ENCODE measurements at regions not wholly inside any gene's neighbourhood (a gene's known extent, or its start where the extent isn't known, plus 50 kb on each side); places are given as distances from the start of the nearest gene placed in this dataset.
"Not testable (repeated sequence)": the region's sequence is repeated elsewhere in the genome, so short reads cannot be mapped to it uniquely, and the experiment has no call there.

DNA sequence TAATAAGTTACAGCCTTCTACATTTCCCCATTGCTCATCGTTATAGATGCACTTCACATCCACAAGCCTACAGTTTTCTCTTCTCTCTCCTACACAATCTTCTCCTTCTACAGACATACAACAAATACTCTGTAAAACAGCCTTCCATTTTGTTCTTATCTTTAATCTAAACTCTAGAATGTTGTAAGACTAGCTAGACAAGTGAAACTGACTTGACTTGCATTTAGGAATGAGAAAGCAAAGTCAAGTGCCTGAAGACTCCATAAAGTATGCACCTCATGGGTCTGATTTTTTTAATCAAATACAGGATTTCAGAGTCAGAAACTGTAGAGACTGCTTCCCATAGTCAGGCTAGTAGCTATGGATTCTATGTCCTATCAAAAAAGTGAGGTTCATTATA lies 190.3 kb downstream of the KLHL28 start:
- Mint-ChIP-seq H3K27ac (no peak overlapping the region), H3K36me3 (ENCODE audit: low read depth) (no peaks in the 10 kb centered on the region), H3K4me1 (ENCODE audit: low read depth) (no peaks in the 10 kb centered on the region), H3K9me3 (no peaks in the 10 kb centered on the region), H3K4me3 (no peak overlapping the region), H3K27me3 (ENCODE audit: low read depth) (no peaks in the 10 kb centered on the region)

DNA sequence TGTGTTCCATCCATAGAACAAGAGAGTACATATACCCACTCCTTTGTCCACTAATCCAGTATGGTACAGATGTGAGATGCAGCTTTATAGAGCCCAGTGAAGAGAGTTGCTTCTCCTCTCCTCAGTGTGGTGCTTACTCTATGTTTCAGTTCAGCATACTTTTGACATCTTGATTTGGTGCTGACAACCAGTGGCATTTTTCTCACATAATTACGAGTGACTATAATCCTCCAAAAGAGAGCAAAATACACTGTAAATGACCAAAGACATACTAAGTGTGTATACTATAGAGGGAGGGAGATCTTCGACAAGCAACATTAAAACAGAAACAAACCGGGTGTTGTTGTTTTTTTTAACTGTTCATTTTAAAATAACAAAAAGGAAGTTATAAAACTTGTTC lies 191.5 kb downstream of the KLHL28 start:
- no peak overlapping the region for H3K4me3 Mint-ChIP-seq
- H3K36me3 Mint-ChIP-seq (ENCODE audit: low read depth) = no peaks in the 10 kb centered on the region
- no peaks in the 10 kb centered on the region for H3K4me1 Mint-ChIP-seq (ENCODE audit: low read depth)
- H3K9me3 Mint-ChIP-seq = no peaks in the 10 kb centered on the region
- H3K27me3 Mint-ChIP-seq (ENCODE audit: low read depth) = no peaks in the 10 kb centered on the region
- no peak overlapping the region for H3K27ac Mint-ChIP-seq

DNA sequence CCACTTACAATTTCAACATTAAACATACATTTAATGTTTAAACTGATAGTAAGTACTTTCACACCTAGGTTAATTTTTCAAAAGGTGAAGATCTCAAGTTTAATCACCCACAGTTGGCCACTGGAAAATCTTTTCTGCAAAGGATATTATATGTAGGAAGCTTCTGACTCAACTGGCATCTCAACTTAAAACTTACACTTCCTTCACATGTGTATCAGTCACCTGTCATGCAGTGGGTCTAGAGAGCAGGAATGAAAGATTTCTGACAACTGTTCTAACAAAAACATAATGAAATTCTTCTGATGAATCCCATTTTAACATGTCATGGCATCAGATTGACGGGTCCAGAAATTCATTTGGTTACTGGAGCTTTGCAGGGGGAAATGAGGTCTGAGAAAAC lies 192.8 kb downstream of the KLHL28 start:
- H3K27ac Mint-ChIP-seq = no peak overlapping the region
- no peak overlapping the region for H3K4me3 Mint-ChIP-seq
- H3K4me1 Mint-ChIP-seq (ENCODE audit: low read depth) = no peaks in the 10 kb centered on the region
- H3K27me3 Mint-ChIP-seq (ENCODE audit: low read depth) = no peaks in the 10 kb centered on the region
- no peaks in the 10 kb centered on the region for H3K9me3 Mint-ChIP-seq
- H3K36me3 Mint-ChIP-seq (ENCODE audit: low read depth) = no peaks in the 10 kb centered on the region

DNA sequence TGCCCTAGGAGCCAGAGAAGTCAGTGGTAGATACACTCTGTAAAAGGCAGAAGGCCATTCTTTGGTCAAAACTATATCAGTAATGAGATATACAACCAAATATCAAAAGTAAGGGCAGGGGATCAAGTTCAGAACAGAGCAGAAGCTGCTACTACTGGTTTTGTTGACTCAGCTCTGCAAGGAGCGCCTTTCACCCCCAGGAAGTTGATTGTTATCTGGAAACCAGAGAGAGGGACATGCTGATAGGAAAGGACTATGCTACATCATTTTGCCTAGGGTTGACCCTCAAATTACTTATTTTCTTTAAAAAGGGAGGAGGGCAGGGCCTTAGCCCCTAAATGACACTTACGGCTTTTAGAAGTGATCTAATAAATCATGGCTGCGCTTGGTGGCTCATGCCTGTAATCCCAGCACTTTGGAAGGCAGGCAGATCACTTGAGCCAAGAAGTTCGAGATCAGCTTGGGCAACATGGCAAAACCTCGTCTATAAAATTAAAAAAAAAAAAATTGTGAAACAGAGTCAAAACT lies 194.0 kb downstream of the KLHL28 start:
- Mint-ChIP-seq H3K4me1 (ENCODE audit: low read depth) (no peaks in the 10 kb centered on the region), H3K4me3 (no peak overlapping the region), H3K27ac (no peak overlapping the region), H3K9me3 (no peaks in the 10 kb centered on the region), H3K27me3 (ENCODE audit: low read depth) (no peaks in the 10 kb centered on the region), H3K36me3 (ENCODE audit: low read depth) (no peaks in the 10 kb centered on the region)

DNA sequence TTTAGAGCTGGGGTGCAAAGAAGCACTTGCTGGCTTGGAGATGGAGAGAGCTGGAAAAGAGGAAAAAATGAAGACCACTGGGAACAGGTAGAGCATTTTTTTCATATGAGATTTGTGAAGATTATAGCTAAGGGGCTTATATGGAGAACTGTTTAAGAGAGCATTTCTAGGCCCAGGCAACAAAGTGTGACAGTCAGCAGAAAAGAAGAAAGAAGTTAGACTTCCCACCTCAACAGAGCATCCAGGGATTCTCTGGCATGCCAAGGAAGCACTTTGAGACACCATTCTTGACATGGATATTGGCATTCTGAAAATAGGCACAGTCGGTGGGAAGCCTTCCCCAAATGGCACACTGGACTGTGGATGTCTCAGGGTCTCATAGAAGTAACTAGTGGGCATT lies 195.5 kb downstream of the KLHL28 start:
- Mint-ChIP-seq H3K27ac (no peak overlapping the region), H3K9me3 (no peaks in the 10 kb centered on the region), H3K4me3 (no peak overlapping the region), H3K36me3 (ENCODE audit: low read depth) (no peaks in the 10 kb centered on the region), H3K27me3 (ENCODE audit: low read depth) (no peaks in the 10 kb centered on the region), H3K4me1 (ENCODE audit: low read depth) (no peaks in the 10 kb centered on the region)

GRCh38 chr14:44763356-44763755 lies 198.4 kb downstream of the KLHL28 start:
- no peaks in the 10 kb centered on the region for H3K27me3 Mint-ChIP-seq (ENCODE audit: low read depth)
- H3K36me3 Mint-ChIP-seq (ENCODE audit: low read depth) = no peaks in the 10 kb centered on the region
- H3K9me3 Mint-ChIP-seq = no peaks in the 10 kb centered on the region
- H3K27ac Mint-ChIP-seq = no peak overlapping the region
- H3K4me1 Mint-ChIP-seq (ENCODE audit: low read depth) = no peaks in the 10 kb centered on the region
- no peak overlapping the region for H3K4me3 Mint-ChIP-seq

DNA sequence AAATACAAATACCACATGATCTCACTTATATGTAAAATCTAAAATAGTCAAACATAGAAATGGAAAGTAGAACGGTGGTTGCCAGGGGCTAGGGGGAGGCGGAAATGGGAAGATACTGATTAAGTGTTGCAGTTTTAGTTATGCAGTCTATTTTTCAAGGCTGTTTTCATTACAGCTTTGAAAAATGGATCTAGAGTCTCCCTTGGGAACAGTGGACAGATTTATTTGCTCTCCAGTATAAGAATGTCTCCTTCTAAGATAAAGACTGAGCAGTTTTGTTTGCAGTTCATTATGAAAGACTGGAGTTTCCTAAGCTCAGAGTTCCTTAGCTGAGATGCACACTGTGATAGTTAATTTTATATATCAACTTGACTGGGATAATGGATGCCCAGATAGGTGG lies 202.5 kb downstream of the KLHL28 start:
- no peaks in the 10 kb centered on the region for H3K9me3 Mint-ChIP-seq
- no peak overlapping the region for H3K27ac Mint-ChIP-seq

GRCh38 chr14:44756554-44756953 lies 205.2 kb downstream of the KLHL28 start:
- Mint-ChIP-seq H3K9me3 (no peaks in the 10 kb centered on the region), H3K4me1 (ENCODE audit: low read depth) (no peaks in the 10 kb centered on the region), H3K36me3 (ENCODE audit: low read depth) (no peaks in the 10 kb centered on the region), H3K27me3 (ENCODE audit: low read depth) (no peaks in the 10 kb centered on the region), H3K27ac (no peak overlapping the region), H3K4me3 (no peak overlapping the region)

More for the DNA sequence above, 202.5 kb downstream of the KLHL28 start:
- Mint-ChIP-seq H3K4me1 (ENCODE audit: low read depth) (no peaks in the 10 kb centered on the region), H3K36me3 (ENCODE audit: low read depth) (no peaks in the 10 kb centered on the region), H3K27me3 (ENCODE audit: low read depth) (no peaks in the 10 kb centered on the region), H3K4me3 (no peak overlapping the region)

DNA sequence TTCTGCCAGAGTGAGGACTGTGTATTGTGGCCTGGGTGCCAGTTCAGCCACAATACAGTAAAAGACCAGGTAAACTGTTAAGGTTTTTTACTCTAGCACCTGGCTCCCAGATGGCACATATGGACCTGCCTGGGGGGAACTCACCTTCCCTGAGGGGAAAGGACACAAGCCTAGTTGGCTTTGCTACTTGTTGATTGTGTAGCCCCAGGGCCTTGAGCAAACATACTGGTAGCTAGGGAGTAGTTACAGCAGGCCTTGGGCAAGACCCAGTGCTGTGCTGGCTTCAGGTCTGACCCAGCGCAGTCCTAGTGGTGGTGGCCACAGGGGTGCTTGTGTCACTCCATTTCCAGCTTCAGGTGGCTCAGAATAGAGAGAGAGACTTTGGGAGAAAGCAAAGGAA lies 216.4 kb downstream of the KLHL28 start:
- H3K4me3 Mint-ChIP-seq = no peak overlapping the region
- no peaks in the 10 kb centered on the region for H3K4me1 Mint-ChIP-seq (ENCODE audit: low read depth)
- H3K9me3 Mint-ChIP-seq = no peaks in the 10 kb centered on the region
- no peaks in the 10 kb centered on the region for H3K36me3 Mint-ChIP-seq (ENCODE audit: low read depth)
- no peaks in the 10 kb centered on the region for H3K27me3 Mint-ChIP-seq (ENCODE audit: low read depth)
- H3K27ac Mint-ChIP-seq = no peak overlapping the region

DNA sequence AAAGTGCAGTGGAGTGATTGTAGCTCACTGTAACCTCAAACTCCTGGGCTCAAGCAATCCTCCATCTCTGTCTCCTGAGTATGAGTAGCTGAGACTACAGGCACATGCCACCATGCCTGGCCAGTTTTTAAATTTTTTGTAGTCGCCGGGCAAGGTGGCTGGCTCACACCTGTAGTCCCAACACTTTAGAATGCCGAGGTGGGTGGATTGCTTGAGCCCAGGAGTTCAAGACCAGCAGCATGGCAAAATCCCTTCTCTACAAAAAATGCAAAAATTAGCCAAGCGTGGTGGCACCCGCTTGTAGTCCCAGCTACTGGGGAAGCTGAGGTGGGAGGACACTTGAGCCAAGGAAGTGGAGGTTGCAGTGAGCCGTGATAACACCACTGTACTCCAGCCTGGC lies 219.5 kb downstream of the KLHL28 start:
- no peaks in the 10 kb centered on the region for H3K27me3 Mint-ChIP-seq (ENCODE audit: low read depth)

GRCh38 chr14:44741431-44741830 lies 220.3 kb downstream of the KLHL28 start:
- peaks cover 4% of the 10 kb centered on the region for H3K9me3 Mint-ChIP-seq
- no peak overlapping the region for H3K27ac Mint-ChIP-seq

More for the DNA sequence above, 219.5 kb downstream of the KLHL28 start:
- peaks cover 4% of the 10 kb centered on the region for H3K9me3 Mint-ChIP-seq
- no peaks in the 10 kb centered on the region for H3K36me3 Mint-ChIP-seq (ENCODE audit: low read depth)
- H3K4me3 Mint-ChIP-seq = no peak overlapping the region
- H3K27ac Mint-ChIP-seq = no peak overlapping the region
- no peaks in the 10 kb centered on the region for H3K4me1 Mint-ChIP-seq (ENCODE audit: low read depth)

DNA sequence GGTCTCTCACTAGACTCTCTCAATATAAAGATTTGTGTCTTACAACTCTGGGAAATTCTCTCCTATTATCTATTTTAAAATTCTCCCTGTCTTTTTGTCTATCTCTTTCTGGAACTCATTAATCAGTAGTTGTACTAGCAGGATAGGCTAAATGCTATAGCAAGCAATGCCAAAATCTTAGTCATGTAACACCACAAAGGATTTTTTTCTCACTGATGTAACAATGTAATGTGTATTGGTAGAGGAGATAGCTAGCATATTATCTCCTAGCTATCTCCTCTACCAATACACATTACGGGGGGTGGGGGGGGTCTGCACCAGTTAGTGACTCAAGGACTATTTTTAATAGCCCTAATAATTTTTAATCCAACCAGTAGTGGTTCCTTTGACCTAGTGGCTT lies 225.4 kb downstream of the KLHL28 start:
- Mint-ChIP-seq H3K27me3 (ENCODE audit: low read depth) (no peaks in the 10 kb centered on the region), H3K4me3 (no peak overlapping the region), H3K27ac (no peak overlapping the region), H3K36me3 (ENCODE audit: low read depth) (no peaks in the 10 kb centered on the region), H3K9me3 (peaks cover 4% of the 10 kb centered on the region), H3K4me1 (ENCODE audit: low read depth) (no peaks in the 10 kb centered on the region)

More at GRCh38 chr14:44741431-44741830, 220.3 kb downstream of the KLHL28 start:
- no peaks in the 10 kb centered on the region for H3K36me3 Mint-ChIP-seq (ENCODE audit: low read depth)
- no peaks in the 10 kb centered on the region for H3K27me3 Mint-ChIP-seq (ENCODE audit: low read depth)
- H3K4me3 Mint-ChIP-seq = no peak overlapping the region
- no peaks in the 10 kb centered on the region for H3K4me1 Mint-ChIP-seq (ENCODE audit: low read depth)

DNA sequence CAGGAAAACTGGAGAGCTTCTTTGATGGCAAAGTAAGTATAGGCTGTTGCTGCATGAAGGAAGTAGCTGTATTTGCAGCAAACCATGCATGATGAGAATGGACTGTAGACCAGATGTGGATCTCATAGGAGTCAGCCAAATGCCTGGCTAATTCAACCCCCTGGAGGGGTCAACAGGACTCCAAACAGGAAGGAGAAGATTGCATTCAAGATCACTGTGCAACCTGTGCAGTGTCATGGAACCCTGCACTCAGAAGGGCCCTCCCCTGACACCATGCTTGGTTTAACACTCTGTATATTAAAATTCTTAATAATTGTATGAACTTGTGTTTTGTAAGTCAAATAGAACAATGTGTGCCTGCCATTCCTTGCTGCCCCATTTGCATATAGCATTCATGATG lies 225.1 kb upstream of the FSCB start:
- Mint-ChIP-seq H3K27ac (no peak overlapping the region), H3K27me3 (ENCODE audit: low read depth) (no peaks in the 10 kb centered on the region), H3K4me1 (ENCODE audit: low read depth) (no peaks in the 10 kb centered on the region), H3K4me3 (no peak overlapping the region), H3K9me3 (no peaks in the 10 kb centered on the region), H3K36me3 (ENCODE audit: low read depth) (no peaks in the 10 kb centered on the region)

DNA sequence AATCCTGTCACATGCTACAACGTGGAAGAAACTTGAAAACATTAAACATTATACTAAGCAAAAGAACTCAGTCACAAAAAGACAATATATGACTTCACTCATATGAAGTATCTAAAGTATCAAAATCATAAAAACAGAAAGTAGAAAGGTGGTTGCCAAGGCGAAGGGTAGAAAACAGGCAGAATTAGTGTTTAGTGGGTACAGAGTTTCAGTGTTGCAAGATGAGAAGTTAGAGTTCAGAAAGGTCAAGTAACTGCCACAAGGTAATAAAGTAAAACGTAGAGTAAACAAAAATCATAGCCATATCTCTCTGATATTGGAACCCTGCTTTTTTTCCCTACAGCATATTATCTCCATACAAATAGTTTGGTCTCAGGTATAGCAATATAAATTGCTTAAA lies 223.8 kb upstream of the FSCB start:
- no peak overlapping the region for H3K27ac Mint-ChIP-seq
- no peaks in the 10 kb centered on the region for H3K36me3 Mint-ChIP-seq (ENCODE audit: low read depth)
- H3K9me3 Mint-ChIP-seq = no peaks in the 10 kb centered on the region
- H3K4me3 Mint-ChIP-seq = no peak overlapping the region
- H3K4me1 Mint-ChIP-seq (ENCODE audit: low read depth) = no peaks in the 10 kb centered on the region
- no peaks in the 10 kb centered on the region for H3K27me3 Mint-ChIP-seq (ENCODE audit: low read depth)

- not testable (repeated sequence) for H3K36me3 Mint-ChIP-seq (ENCODE audit: low read depth); H3K27ac Mint-ChIP-seq; H3K4me1 Mint-ChIP-seq (ENCODE audit: low read depth); H3K27me3 Mint-ChIP-seq (ENCODE audit: low read depth); H3K4me3 Mint-ChIP-seq
- peaks cover 33% of the 10 kb centered on the region for H3K9me3 Mint-ChIP-seq
Observed at GRCh38 chr14:44721395-44721794, 214.3 kb upstream of the FSCB start.

DNA sequence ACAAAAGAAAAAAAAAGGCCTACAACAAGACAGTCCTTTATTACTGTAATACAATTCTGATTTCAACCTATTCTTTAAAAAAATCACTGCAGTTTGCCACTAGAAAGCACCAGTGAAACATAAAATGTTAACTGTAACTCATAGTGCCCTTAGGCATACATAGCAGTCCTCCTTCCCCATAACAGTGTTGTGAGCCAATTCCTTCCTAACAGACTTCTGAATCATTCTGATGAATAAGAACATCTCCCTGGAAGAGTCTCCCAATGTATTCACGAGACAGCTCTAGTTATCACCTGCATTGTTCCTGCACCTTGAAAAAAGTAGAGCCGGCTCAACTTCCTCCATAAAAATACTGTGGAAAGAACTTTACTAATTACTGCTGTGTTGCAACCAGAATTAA lies 213.6 kb upstream of the FSCB start:
- H3K9me3 Mint-ChIP-seq = peaks cover 37% of the 10 kb centered on the region

More for the DNA sequence above, 213.6 kb upstream of the FSCB start:
- H3K4me3 Mint-ChIP-seq = no peak overlapping the region
- H3K4me1 Mint-ChIP-seq (ENCODE audit: low read depth) = no peaks in the 10 kb centered on the region
- H3K36me3 Mint-ChIP-seq (ENCODE audit: low read depth) = no peaks in the 10 kb centered on the region
- no peak overlapping the region for H3K27ac Mint-ChIP-seq
- H3K27me3 Mint-ChIP-seq (ENCODE audit: low read depth) = no peaks in the 10 kb centered on the region
